CD4-positive, alpha-beta T cell treated with Interleukin-2 at 100 ng/mL for 4 hours (primary cell): ENCODE measurements at regions not wholly inside any gene's neighbourhood (a gene's known extent, or its start where the extent isn't known, plus 50 kb on each side); places are given as distances from the start of the nearest gene placed in this dataset.

ENCODE experiments used
- DNase-seq: peaks from one replicate; pipeline ENCODE4 v3.0.0-alpha.2; 2020; ENCODE audit warnings: low spot score

- DNase-seq: no peak
Measured at GRCh38 chr4:163762741-163763140, 268.3 kb downstream of the TMA16 start.

DNA sequence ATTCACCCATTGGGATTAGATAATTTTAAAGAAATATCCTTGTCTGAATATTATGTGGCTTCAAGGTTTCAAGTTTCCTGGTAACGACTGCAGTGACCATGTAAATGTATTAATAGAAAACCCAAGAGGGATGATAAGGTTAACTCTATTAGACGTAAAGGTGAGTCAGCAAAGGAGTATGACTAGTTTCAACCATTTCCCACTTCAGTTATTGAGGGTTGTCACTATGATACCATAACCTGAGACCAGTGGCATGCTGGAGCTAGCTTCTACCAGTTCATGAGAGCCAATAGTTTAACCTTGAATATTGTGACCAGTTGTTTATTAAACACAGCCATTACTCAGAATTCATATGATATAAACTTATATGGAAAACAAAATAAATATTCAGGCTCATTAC, 270.1 kb downstream of the TMA16 start:
- no peak for DNase-seq

- DNase-seq: no peak
Measured at GRCh38 chr4:163768014-163768413, 273.5 kb downstream of the TMA16 start.

- no peak for DNase-seq
Measured at GRCh38 chr4:163772238-163772637, 277.7 kb downstream of the TMA16 start.

- no peak for DNase-seq
Measured at GRCh38 chr4:163773940-163774339, 279.4 kb downstream of the TMA16 start.

- DNase-seq: no peak
Measured at GRCh38 chr4:163776957-163777356, 282.5 kb downstream of the TMA16 start.

DNA sequence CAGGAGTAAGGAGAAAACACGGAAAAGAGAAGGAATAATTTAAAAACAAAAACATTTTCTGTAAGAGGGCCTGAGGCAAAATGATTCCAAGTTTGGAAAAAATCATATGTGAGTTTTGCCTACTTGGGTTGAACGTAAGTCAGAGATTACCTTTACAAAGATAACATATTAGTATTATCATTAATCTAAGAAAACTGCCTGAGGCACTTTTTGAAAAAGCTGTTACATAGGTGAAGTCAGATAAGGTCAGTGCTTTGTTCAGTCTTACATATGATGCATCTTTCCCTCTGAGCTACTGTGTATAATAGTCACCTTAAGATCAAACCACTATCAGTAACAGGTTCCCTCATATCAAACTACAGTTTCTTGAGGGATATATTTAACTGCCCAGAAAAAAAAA, 287.2 kb downstream of the TMA16 start:
- no peak for DNase-seq

DNA sequence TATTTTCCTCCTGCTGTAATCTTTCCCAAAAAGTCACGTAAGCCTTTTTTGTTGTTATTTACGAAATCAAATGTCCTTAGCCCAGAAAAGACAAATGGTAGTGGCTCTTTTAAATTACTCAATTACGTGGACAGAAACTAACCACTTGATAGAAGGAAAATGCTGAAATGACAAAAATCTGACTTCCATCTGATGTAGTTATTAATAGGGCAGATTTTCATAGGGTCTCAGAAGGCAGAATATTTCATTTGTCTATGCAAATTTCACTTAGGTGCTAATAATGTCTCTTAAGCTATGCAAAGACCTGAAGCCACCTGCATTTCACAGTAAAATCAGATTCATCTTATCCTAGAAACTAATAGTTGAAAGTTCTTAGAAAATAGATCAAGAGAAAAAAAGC, 295.7 kb downstream of the TMA16 start:
- no peak for DNase-seq

DNA sequence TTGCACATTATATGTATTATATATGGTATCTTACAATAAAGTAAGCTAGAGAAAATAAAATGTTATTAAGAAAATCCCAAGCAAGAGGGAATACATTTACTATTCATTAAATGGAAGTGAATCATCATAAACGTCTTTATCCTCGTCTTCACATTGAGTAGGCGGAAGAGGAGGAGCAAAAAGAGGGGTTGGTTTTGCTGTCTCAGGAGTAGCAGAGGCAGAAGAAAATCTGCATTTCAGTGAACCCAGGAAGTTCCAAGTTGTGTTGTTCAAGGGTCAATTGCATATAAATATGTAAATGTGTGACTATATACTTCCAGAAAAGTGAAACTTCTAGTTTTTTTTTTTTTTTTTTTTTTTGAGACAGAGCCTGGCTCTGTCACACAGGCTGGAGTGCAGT, 301.4 kb downstream of the TMA16 start:
- no peak for DNase-seq

DNA sequence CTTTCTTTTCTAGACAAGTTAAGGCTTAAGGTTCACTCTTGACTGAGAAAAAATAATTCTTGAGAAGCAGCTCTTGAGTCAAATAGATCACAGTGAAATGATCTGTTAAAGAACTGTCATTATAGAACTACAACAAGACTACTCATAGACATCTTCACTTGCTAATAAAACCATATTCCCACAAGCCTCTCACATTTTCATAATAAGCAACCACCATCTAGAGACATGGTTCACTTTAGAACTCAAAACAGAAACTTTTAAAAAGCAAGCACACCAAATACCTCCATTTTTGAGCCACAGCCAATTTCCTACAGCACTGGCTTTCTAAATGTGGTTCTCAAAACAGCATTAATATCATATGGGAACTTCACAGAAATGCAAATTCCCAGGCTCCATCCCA, 309.5 kb downstream of the TMA16 start:
- no peak for DNase-seq

DNA sequence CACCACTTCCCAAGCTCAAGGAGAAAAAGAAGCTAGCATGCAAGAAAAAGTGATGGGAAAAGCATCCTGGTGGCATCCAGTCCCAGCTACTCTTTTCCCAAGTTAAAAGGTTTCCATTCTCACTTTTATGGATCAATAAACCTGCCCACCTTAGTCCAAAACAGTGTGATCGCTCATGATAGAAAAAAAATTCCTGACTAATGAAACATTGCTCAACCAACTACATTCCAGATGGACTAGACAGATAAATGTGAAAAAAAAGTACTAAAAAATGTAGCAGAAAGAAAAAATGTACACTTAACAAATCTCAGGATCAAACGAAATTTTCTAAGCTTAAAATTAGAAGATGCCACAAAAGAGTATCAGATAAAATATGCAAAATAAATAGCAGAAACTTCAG, 312.2 kb downstream of the TMA16 start:
- no peak for DNase-seq

DNA sequence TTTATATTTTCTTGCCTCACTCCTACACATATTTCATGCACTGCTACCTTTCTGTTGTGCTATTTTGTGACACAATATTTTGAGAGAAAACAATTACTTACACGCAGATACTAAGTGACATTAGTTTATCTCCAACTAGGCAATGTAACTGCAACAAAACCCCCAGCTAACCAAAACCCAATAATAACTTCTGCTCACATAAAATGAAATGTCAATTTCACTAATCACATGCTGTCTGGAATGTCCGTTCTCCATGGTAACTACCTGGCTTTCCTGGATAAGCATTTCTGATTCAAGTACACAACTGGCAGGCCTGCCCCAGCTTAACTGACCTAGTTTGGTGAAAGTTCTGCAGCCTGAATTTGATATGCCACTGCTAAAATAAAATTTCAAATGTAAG, 313.5 kb downstream of the TMA16 start:
- DNase-seq: no peak

DNA sequence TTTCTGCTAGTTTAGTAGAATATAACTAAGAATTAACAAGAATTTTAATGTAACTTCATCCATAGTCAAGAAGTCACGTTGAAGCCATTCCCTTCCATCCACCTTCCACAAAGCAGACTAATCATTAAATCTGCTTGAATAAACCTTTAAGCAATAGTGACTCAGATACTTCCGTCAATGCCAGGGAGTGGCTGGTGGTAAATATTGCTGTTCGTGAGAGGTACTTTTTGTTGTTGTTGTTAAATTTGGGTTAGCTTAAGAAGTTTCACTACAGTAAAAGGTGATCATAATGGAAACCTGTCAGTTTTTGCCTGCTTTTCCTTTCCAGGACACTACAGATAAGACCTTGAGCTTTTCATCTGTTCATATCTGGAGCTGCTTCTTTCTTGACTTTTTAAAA, 316.3 kb downstream of the TMA16 start:
- no peak for DNase-seq

DNA sequence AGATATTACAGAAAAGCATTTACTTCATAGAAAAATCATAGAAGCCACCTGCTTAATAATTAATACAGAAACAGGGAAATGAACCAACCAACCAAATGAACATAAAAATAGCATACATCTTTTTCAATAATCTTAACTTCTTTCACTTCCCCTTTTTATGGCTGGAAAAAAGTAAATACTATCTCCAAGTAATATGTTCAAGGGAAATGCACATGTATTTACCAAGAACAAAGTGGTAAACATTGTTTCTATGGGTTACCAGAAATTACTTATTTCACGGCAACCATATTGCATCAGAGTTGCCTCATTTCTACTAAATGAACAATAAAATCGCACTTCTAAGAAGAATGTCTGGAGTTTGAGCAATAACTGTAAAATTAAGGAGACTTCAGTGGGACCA, 321.3 kb downstream of the TMA16 start:
- DNase-seq: no peak

DNA sequence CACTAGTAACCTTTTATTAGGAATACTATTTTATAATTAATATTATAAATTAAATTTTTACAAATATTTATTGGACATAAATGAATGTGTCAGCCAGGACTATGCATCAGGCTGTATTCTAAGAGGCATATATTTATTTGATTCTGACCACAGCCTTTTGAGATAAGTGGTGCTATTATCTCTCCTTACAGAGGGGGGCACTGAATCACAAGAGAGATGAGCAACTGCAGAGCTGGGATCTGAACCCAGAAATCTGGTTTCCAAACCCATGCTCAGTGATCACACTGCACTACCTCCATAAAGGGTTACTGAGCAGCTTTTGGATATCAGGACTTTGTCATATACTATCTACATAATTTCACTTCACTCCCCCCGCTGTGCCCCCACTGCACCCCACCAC, 322.0 kb downstream of the TMA16 start:
- DNase-seq: no peak

DNA sequence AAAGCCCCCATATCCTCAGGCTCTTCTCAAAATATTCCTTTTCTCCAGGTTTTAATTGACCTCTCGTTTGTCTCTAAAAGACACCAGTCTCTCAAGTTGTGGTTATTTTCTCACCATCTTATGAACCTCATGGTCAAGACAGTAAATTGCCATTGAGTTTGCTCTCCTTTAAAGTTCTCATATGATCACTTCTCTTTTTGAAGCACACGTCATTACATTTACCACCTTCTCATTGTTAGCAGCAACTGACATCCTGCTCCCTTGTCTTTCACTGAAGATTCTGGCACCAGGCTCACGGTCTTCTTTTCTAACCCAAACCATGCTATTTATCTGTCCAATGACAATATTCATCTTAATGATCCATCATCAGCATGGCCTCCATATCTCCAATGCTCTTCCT, 324.2 kb downstream of the TMA16 start:
- no peak for DNase-seq

GRCh38 chr4:163833669-163834068, 339.2 kb downstream of the TMA16 start:
- DNase-seq: no peak

DNA sequence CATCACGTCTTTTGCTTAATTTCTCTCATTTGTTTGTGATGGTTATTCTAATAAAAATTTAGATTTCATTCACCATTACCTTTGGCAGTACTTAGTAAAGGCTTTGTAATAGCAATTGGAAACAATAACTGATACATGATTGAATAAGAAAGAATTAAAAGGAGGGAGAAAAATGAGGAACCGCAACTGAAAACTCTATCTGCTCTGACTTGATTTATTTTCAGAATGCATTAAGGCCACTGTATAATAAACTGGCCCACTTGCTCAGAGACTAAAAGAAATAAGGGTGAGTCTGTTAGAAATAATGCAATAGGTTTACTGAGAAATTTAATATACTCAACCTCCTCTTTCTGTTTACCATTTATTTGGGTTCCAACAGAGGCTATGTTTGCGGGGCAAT, 351.5 kb downstream of the TMA16 start:
- no peak for DNase-seq

- DNase-seq: no peak
Measured at GRCh38 chr4:163852246-163852645, 357.8 kb downstream of the TMA16 start.

DNA sequence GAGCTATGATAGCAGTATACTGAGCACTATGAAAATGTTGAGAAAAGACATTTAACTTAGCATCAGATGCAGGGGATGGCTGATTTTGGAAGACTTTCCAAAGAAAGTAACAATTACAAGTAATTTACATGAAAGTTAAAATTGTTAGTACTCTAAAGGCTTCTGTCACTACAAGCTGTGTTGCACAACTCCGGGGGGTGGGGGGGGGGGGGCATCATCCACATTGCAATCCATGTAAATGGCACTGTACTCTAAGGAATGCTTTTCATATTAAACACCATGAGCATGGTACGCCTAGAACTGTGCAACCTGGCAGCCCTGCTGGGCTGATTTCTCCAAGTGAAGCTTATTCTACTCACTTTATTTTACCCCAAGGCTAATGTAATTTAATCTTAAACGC, 363.4 kb downstream of the TMA16 start:
- no peak for DNase-seq

GRCh38 chr4:163858515-163858914, 364.0 kb downstream of the TMA16 start:
- no peak for DNase-seq

GRCh38 chr4:163863082-163863481, 368.6 kb downstream of the TMA16 start:
- DNase-seq: no peak

DNA sequence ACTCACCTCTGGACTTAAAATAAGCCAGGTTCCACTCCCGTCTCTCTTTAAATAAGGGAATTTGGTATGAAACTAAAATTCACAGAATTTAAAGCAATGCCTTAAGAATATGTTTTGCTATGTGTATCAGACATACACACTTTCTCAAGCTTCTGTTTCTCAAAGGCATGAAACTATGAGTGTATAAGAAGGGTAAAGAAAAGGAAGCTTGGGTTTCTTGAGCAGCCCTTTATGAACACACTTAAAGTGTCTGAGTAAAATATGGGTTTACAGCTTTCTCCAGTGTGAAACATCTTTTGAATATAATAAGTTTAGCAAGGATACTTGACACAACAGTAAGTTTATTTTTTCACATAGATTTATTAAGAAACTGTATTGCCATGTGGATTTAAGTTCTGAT, 370.5 kb downstream of the TMA16 start:
- no peak for DNase-seq

- DNase-seq: no peak
Measured at GRCh38 chr4:163866728-163867315, 372.3 kb downstream of the TMA16 start.

GRCh38 chr4:163868445-163868844, 374.0 kb downstream of the TMA16 start:
- DNase-seq: no peak
